ENCODE measurements at regions not wholly inside any gene's neighbourhood (a gene's known extent, or its start where the extent isn't known, plus 50 kb on each side); places are given as distances from the start of the nearest gene placed in this dataset.

DNA sequence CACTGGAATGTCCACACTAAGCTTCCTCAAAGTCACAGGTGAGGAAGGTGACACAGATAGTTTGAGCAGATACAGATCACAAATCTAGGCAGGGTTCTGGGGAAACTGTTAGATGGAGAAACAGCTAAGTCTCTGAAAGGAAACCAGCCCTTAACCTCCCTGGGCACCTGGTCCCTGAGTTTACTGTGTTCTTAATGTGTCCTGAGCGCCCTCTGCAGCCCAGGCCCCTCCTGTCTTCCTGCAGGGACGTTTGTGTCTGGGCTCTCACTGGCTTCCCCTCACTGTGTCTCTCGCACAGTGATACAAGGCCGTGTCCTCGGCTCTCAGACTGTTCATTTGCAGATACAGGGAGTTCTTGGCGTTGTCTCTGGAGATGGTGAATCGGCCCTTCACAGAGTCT is 684.3 kb downstream of the TMEM121 start:
- DNase-seq (ENCODE audit: low read depth): no peak
- H3K4me3 ChIP-seq (ENCODE audit: low read depth, low read length): no peak overlapping the region
- TF ChIP-seq, protein P1, sequence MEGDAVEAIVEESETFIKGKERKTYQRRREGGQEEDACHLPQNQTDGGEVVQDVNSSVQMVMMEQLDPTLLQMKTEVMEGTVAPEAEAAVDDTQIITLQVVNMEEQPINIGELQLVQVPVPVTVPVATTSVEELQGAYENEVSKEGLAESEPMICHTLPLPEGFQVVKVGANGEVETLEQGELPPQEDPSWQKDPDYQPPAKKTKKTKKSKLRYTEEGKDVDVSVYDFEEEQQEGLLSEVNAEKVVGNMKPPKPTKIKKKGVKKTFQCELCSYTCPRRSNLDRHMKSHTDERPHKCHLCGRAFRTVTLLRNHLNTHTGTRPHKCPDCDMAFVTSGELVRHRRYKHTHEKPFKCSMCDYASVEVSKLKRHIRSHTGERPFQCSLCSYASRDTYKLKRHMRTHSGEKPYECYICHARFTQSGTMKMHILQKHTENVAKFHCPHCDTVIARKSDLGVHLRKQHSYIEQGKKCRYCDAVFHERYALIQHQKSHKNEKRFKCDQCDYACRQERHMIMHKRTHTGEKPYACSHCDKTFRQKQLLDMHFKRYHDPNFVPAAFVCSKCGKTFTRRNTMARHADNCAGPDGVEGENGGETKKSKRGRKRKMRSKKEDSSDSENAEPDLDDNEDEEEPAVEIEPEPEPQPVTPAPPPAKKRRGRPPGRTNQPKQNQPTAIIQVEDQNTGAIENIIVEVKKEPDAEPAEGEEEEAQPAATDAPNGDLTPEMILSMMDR (IDR thresholded peaks at IDR 0.05; ENCODE audit: insufficient read depth, low read length, poor library complexity, severe bottlenecking): no peak
- no peaks in the 10 kb centered on the region for H3K27me3 ChIP-seq (ENCODE audit: control insufficient read depth, insufficient read depth, low read length)
- H3K36me3 ChIP-seq (ENCODE audit: control insufficient read depth, insufficient read depth, low read length): no peaks in the 10 kb centered on the region

DNA sequence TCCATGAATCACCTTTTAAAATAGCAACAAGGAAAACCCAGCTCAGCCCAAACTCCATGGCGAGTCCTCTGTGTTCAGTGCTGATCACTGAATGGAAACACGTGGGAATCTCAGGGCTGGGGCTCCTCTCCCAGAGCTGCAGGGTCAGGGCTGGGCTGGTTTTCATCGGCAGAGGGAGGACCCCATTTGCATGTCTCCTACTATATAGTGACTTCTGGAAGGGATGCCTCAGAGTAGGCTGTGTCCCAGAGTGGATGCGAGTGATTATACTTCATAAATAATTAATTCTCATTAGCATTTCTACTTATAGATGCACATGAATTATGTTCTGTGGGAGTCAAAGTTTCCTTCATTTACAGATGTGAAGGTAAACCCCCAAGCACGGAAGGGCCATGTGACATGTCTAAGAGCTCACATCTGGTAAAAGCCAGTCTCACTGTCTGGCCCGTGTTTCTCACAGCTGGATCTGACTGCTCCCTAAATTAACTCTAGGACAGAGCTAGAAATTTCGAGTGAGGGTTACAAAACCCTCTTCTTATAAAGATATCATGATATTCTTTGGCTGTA is 685.0 kb downstream of the TMEM121 start:
- H3K27me3 ChIP-seq (ENCODE audit: control insufficient read depth, insufficient read depth, low read length): no peaks in the 10 kb centered on the region

DNA sequence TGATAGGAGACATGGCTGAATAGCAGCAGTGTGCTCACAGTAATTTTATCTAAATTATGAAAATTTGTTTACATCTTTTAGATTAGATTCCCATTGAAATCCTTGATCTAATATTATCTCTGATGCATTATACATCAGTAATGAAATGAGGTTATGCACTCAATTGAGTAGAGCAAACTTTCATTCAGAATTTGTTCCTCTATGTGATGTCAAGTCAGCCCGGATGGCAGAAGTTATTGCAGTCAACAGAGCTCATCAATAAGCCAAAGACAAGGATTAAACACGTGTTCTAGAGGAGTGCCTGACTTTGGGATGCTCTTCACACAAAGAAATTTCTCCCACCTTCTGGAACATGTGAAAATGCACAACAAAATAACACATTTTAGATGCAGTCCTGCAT is 688.8 kb downstream of the TMEM121 start:
- no peak for DNase-seq (ENCODE audit: low read depth)
- no peaks in the 10 kb centered on the region for H3K27me3 ChIP-seq (ENCODE audit: control insufficient read depth, insufficient read depth, low read length)
- TF ChIP-seq, protein P1 (IDR thresholded peaks at IDR 0.05; ENCODE audit: insufficient read depth, low read length, poor library complexity, severe bottlenecking): no peak
- no peak overlapping the region for H3K4me3 ChIP-seq (ENCODE audit: low read depth, low read length)
- H3K36me3 ChIP-seq (ENCODE audit: control insufficient read depth, insufficient read depth, low read length): no peaks in the 10 kb centered on the region

More for the DNA sequence above, 685.0 kb downstream of the TMEM121 start:
- Histone ChIP-seq H3K4me3 (ENCODE audit: low read depth, low read length) (no peak overlapping the region), H3K36me3 (ENCODE audit: control insufficient read depth, insufficient read depth, low read length) (no peaks in the 10 kb centered on the region)
- TF ChIP-seq, protein P1 (IDR thresholded peaks at IDR 0.05; ENCODE audit: insufficient read depth, low read length, poor library complexity, severe bottlenecking): no peak
- no peak for DNase-seq (ENCODE audit: low read depth)

DNA sequence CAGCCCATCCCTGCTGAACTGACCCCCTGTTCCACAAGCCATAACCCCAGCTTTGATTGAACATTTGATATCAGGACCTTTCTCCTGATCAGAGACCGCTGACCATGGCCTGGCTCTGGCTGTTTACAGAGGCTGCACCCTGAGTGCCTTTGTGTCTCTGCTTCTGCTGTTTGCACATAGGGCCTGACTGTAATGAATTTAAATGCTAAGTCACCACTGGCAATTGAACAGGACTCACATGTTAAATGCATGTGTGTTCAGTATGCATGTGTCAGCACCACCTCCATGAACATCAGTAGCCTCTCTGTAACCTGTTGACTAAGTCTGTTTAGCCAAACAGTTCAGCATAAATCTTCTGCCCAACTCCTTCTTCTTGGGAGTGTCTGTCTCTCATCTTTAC is 690.3 kb downstream of the TMEM121 start:
- no peaks in the 10 kb centered on the region for H3K27me3 ChIP-seq (ENCODE audit: control insufficient read depth, insufficient read depth, low read length)
- H3K36me3 ChIP-seq (ENCODE audit: control insufficient read depth, insufficient read depth, low read length): no peaks in the 10 kb centered on the region
- TF ChIP-seq, protein P1 (IDR thresholded peaks at IDR 0.05; ENCODE audit: insufficient read depth, low read length, poor library complexity, severe bottlenecking): no peak
- no peak for DNase-seq (ENCODE audit: low read depth)
- H3K4me3 ChIP-seq (ENCODE audit: low read depth, low read length): no peak overlapping the region

DNA sequence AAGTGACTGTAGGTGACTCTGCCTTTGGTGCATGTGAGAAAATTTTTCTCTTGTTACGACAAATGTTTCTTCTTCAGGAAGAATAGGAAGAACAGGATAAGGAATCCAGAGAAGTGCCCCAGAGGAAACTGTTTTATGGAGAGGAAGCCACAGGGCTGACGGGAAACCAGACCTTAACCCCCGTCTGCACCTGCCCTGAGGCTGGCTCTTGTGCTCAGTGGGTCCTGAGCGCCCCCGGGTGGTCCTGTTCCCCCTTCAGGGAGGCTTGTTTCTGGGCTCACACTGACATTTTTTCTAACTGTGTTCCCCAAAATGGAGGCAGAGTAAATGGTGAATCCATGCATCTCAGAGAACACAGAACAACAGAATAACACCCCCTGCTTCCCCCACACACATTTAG is 691.8 kb downstream of the TMEM121 start:
- TF ChIP-seq, protein P1 (IDR thresholded peaks at IDR 0.05; ENCODE audit: insufficient read depth, low read length, poor library complexity, severe bottlenecking): no peak
- H3K27me3 ChIP-seq (ENCODE audit: control insufficient read depth, insufficient read depth, low read length): no peaks in the 10 kb centered on the region
- no peak overlapping the region for H3K4me3 ChIP-seq (ENCODE audit: low read depth, low read length)
- H3K36me3 ChIP-seq (ENCODE audit: control insufficient read depth, insufficient read depth, low read length): no peaks in the 10 kb centered on the region
- DNase-seq (ENCODE audit: low read depth): no peak

DNA sequence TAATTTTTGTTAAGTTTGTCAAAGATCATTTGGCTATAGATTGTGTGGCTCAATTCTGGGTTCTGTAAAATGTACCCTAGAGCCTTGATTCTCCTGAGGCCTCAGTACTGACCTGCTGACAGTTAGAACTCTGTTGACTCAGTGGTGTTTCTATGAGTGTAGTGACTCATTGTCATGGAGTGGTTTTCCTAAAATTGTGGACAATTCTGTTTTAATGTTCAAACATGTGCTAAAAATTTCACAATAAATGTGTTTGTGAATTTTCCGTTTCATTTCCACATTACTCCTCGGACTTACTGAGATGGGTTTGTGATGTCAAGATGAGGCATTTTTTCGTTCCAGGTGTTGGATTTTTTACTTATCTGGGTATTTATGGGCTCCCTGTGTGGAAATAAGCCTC is 695.9 kb downstream of the TMEM121 start:
- no peaks in the 10 kb centered on the region for H3K36me3 ChIP-seq (ENCODE audit: control insufficient read depth, insufficient read depth, low read length)
- H3K27me3 ChIP-seq (ENCODE audit: control insufficient read depth, insufficient read depth, low read length): no peaks in the 10 kb centered on the region
- TF ChIP-seq, protein P1 (IDR thresholded peaks at IDR 0.05; ENCODE audit: insufficient read depth, low read length, poor library complexity, severe bottlenecking): no peak
- H3K4me3 ChIP-seq (ENCODE audit: low read depth, low read length): no peak overlapping the region
- no peak for DNase-seq (ENCODE audit: low read depth)
